Peyer's patch (tissue), 4 donors: ENCODE measurements at regions not wholly inside any gene's neighbourhood (a gene's known extent, or its start where the extent isn't known, plus 50 kb on each side); places are given as distances from the start of the nearest gene placed in this dataset.

Experiments
- POLR2A ChIP-seq, 2 donors: fragments of 450-650 bp; IDR thresholded peaks; one replicate each; pipeline ENCODE4 v1.5.1; 2017; ENCODE audit warnings: antibody characterized with exemption in 2 of 2, mild to moderate bottlenecking in 2 of 2, moderate library complexity in 2 of 2
- TF ChIP-seq, protein P1 (sequence below), 6 experiments: fragments of 450-650 bp in 4 of 6; fragments of 200-600 bp in 2 of 6; sonication (generic) in 1 of 6; IDR thresholded peaks; one replicate each; pipeline ENCODE4 v1.5.1; 2017 to 2019; ENCODE audit warnings: antibody characterized with exemption in 6 of 6, mild to moderate bottlenecking in 3 of 6, moderate library complexity in 1 of 6

DNA sequence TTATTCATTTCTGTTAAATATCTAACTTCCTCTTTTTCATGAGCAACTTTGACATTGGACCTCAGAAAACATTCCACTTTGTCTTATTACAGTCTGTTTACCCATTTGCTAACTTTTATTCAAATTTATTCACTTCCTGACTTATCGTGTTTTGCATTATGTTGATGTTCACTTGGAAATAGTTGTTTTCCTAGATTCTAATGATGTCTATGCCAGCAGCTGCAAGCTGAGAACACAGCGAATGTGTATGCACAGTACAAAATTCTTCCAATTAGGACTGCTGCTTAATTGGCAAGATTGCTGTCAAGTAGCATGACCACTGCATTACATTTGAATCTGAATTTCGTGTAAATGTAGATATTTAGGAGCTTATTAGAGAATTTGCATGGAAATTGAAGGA is 61.5 kb upstream of the GRIA4 start:
- TF ChIP-seq, protein P1, sequence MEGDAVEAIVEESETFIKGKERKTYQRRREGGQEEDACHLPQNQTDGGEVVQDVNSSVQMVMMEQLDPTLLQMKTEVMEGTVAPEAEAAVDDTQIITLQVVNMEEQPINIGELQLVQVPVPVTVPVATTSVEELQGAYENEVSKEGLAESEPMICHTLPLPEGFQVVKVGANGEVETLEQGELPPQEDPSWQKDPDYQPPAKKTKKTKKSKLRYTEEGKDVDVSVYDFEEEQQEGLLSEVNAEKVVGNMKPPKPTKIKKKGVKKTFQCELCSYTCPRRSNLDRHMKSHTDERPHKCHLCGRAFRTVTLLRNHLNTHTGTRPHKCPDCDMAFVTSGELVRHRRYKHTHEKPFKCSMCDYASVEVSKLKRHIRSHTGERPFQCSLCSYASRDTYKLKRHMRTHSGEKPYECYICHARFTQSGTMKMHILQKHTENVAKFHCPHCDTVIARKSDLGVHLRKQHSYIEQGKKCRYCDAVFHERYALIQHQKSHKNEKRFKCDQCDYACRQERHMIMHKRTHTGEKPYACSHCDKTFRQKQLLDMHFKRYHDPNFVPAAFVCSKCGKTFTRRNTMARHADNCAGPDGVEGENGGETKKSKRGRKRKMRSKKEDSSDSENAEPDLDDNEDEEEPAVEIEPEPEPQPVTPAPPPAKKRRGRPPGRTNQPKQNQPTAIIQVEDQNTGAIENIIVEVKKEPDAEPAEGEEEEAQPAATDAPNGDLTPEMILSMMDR (IDR thresholded peaks at IDR 0.05) = no peak
- no peak for TF ChIP-seq POLR2A (IDR thresholded peaks at IDR 0.05)
